Nephron progenitor cell (in vitro differentiated cells): ENCODE measurements at regions not wholly inside any gene's neighbourhood (a gene's known extent, or its start where the extent isn't known, plus 50 kb on each side); places are given as distances from the start of the nearest gene placed in this dataset.
"Not testable (repeated sequence)": the region's sequence is repeated elsewhere in the genome, so short reads cannot be mapped to it uniquely, and the experiment has no call there.

ENCODE experiments used
- DNase-seq: peaks from one replicate; pipeline ENCODE4 v3.0.0; 2021
- H3K27ac Mint-ChIP-seq: 2 replicates; pipeline ENCODE4 v1.8.0; 2021; ENCODE audit warnings: mild to moderate bottlenecking, moderate library complexity, mixed read lengths
- H3K27me3 Mint-ChIP-seq: 2 replicates; pipeline ENCODE4 v1.8.0; 2021; ENCODE audit warnings: mild to moderate bottlenecking, low read depth, mixed read lengths; ENCODE audit not compliant: poor library complexity
- H3K36me3 Mint-ChIP-seq: 2 replicates; pipeline ENCODE4 v1.8.0; 2021; ENCODE audit warnings: low read depth, mixed read lengths
- H3K4me1 Mint-ChIP-seq: 2 replicates; pipeline ENCODE4 v1.8.0; 2021; ENCODE audit warnings: mixed read lengths
- H3K4me3 Mint-ChIP-seq: 2 replicates; pipeline ENCODE4 v1.8.0; 2021; ENCODE audit warnings: mild to moderate bottlenecking, moderate library complexity, mixed read lengths
- H3K9me3 Mint-ChIP-seq: 2 replicates; pipeline ENCODE4 v1.8.0; 2021; ENCODE audit warnings: mild to moderate bottlenecking, moderate library complexity, mixed read lengths
- CTCF ChIP-seq: fragments of 200-600 bp; sonication (generic); IDR thresholded peaks from 2 replicates; pipeline ENCODE4 v1.5.0; 2021; ENCODE audit warnings: antibody characterized with exemption

DNA sequence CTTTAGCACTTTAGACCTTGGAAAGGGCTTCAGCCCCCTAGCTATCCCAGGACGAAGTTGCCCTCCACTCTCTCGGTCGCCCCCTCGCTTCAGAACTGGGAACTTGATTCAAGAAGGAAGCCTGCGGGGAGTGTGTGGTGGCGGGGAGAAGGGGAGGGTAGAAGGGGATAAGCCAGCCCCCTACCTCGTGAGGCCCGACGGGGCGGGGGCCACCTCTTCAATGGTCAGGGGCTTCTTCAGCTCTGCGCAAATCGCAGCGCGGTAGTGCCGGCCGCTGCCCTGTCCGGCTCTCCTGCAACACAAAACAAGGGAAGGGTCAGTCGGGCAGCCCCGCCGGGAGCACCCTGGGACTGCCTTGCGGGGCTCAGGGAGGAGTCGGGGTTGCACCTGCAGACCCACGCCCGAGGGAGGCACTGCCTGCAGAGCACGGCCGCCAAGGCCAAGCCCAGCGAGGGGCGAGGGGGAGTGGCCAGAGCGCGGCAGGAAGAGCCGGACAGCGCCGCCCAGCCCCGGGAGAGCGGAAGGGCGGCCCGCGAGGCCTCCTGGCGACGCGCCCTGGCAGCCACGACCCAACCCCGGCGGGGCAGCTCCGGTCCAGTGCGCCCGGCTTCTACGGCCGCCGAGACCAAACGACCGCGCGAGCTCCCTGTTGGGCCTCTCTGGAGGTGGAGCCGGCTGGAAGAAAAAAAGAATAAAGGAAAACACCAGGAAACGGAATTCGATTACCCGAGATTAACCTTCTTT, 56.2 kb upstream of the RASAL2 start:
- Mint-ChIP-seq H3K27me3 (peaks cover 15% of the 10 kb centered on the region), H3K27ac (no peak overlapping the region), H3K4me3 (peak overlapping the region; percentile 72), H3K4me1 (no peaks in the 10 kb centered on the region), H3K36me3 (no peaks in the 10 kb centered on the region), H3K9me3 (peaks cover 10% of the 10 kb centered on the region)
- TF ChIP-seq CTCF: no peak
- peak; percentile 83 for DNase-seq

GRCh38 chr1:178038372-178038771, 55.5 kb upstream of the RASAL2 start:
- H3K27me3 Mint-ChIP-seq: peaks cover 11% of the 10 kb centered on the region
- H3K9me3 Mint-ChIP-seq: peaks cover 10% of the 10 kb centered on the region
- H3K36me3 Mint-ChIP-seq: no peaks in the 10 kb centered on the region
- TF ChIP-seq CTCF: no peak
- DNase-seq: no peak
- no peaks in the 10 kb centered on the region for H3K4me1 Mint-ChIP-seq
- H3K27ac Mint-ChIP-seq: no peak overlapping the region
- H3K4me3 Mint-ChIP-seq: peak overlapping the region; percentile 58

- Mint-ChIP-seq H3K4me1 (no peaks in the 10 kb centered on the region), H3K9me3 (peaks cover 10% of the 10 kb centered on the region), H3K4me3 (no peak overlapping the region), H3K36me3 (no peaks in the 10 kb centered on the region), H3K27me3 (peaks cover 11% of the 10 kb centered on the region), H3K27ac (no peak overlapping the region)
- TF ChIP-seq CTCF: no peak
- DNase-seq: no peak
Measured at GRCh38 chr1:178039891-178040290, 54.0 kb upstream of the RASAL2 start.

DNA sequence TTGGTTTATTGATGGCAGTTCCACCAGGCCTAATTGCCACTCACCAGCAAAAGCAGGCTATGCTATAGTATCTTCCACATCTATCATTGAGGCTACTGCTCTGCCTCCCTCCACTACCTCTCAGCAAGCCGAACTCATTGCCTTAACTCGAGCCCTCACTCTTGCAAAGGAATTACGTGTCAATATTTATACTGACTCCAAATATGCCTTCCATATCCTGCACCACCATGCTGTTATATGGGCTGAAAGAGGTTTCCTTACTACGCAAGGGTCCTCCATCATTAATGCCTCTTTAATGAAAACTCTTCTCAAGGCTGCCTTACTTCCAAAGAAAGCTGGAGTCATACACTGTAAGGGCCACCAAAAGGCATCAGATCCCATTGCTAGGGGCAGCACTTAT, 50.0 kb upstream of the RASAL2 start:
- H3K4me1 Mint-ChIP-seq, H3K27me3 Mint-ChIP-seq, DNase-seq, H3K27ac Mint-ChIP-seq, H3K4me3 Mint-ChIP-seq, H3K9me3 Mint-ChIP-seq, H3K36me3 Mint-ChIP-seq: not testable (repeated sequence)
